Parathyroid adenoma (tissue), 2 donors: ENCODE measurements at regions not wholly inside any gene's neighbourhood (a gene's known extent, or its start where the extent isn't known, plus 50 kb on each side); places are given as distances from the start of the nearest gene placed in this dataset.

ENCODE experiments used
- H2AFZ ChIP-seq: fragments of 300-600 bp; sonication (generic); one replicate; pipeline ENCODE4 v1.7.0; 2017; ENCODE audit warnings: antibody characterized with exemption, mild to moderate bottlenecking
- H3K27ac ChIP-seq: fragments of 300-600 bp; sonication (generic); one replicate; pipeline ENCODE4 v1.7.0; 2017
- H3K27me3 ChIP-seq: fragments of 300-600 bp; sonication (generic); one replicate; pipeline ENCODE4 v1.7.0; 2017; ENCODE audit warnings: low read length; ENCODE audit not compliant: control insufficient read depth, insufficient read depth
- H3K36me3 ChIP-seq: fragments of 300-600 bp; sonication (generic); one replicate; pipeline ENCODE4 v1.7.0; 2017; ENCODE audit warnings: low read length; ENCODE audit not compliant: control insufficient read depth, insufficient read depth
- H3K4me1 ChIP-seq: fragments of 300-600 bp; sonication (generic); one replicate; pipeline ENCODE4 v1.7.0; 2017; ENCODE audit warnings: control low read depth
- H3K4me2 ChIP-seq: fragments of 300-600 bp; sonication (generic); one replicate; pipeline ENCODE4 v1.7.0; 2017; ENCODE audit warnings: low read length
- H3K4me3 ChIP-seq: fragments of 300-600 bp; sonication (generic); one replicate; pipeline ENCODE4 v1.7.0; 2017; ENCODE audit warnings: low read depth, low read length
- H3K79me2 ChIP-seq: fragments of 300-600 bp; sonication (generic); one replicate; pipeline ENCODE4 v1.7.0; 2017; ENCODE audit warnings: control low read depth
- H3K9ac ChIP-seq: fragments of 300-600 bp; sonication (generic); one replicate; pipeline ENCODE4 v1.7.0; 2017; ENCODE audit warnings: mild to moderate bottlenecking
- H3K9me3 ChIP-seq: fragments of 300-600 bp; sonication (generic); one replicate; pipeline ENCODE4 v1.7.0; 2017; ENCODE audit warnings: low read length; ENCODE audit not compliant: control insufficient read depth
- CTCF ChIP-seq: fragments of 300-600 bp; sonication (generic); IDR thresholded peaks from one replicate; pipeline ENCODE4 v1.7.0; 2017; ENCODE audit warnings: antibody characterized with exemption, mild to moderate bottlenecking
- donor health status: primary hyperparathyroidism.

GRCh38 chr10:4256971-4257370 is 472.0 kb upstream of the KLF6 start:
- Histone ChIP-seq H3K9me3 (no peaks in the 10 kb centered on the region), H3K27ac (no peak overlapping the region), H3K27me3 (no peaks in the 10 kb centered on the region), H2AFZ (no peak overlapping the region), H3K79me2 (no peaks in the 10 kb centered on the region), H3K4me2 (no peak overlapping the region), H3K4me3 (no peak overlapping the region), H3K9ac (no peak overlapping the region), H3K36me3 (no peaks in the 10 kb centered on the region), H3K4me1 (no peaks in the 10 kb centered on the region)
- no peak for TF ChIP-seq CTCF

- Histone ChIP-seq H3K9ac (no peak overlapping the region), H3K27me3 (no peaks in the 10 kb centered on the region), H3K4me1 (no peaks in the 10 kb centered on the region), H3K9me3 (no peaks in the 10 kb centered on the region), H3K4me2 (no peak overlapping the region), H3K4me3 (no peak overlapping the region), H3K36me3 (no peaks in the 10 kb centered on the region), H2AFZ (no peak overlapping the region), H3K27ac (no peak overlapping the region), H3K79me2 (no peaks in the 10 kb centered on the region)
- no peak for TF ChIP-seq CTCF
These were observed 470.7 kb upstream of the KLF6 start for GRCh38 chr10:4255751-4256150.

DNA sequence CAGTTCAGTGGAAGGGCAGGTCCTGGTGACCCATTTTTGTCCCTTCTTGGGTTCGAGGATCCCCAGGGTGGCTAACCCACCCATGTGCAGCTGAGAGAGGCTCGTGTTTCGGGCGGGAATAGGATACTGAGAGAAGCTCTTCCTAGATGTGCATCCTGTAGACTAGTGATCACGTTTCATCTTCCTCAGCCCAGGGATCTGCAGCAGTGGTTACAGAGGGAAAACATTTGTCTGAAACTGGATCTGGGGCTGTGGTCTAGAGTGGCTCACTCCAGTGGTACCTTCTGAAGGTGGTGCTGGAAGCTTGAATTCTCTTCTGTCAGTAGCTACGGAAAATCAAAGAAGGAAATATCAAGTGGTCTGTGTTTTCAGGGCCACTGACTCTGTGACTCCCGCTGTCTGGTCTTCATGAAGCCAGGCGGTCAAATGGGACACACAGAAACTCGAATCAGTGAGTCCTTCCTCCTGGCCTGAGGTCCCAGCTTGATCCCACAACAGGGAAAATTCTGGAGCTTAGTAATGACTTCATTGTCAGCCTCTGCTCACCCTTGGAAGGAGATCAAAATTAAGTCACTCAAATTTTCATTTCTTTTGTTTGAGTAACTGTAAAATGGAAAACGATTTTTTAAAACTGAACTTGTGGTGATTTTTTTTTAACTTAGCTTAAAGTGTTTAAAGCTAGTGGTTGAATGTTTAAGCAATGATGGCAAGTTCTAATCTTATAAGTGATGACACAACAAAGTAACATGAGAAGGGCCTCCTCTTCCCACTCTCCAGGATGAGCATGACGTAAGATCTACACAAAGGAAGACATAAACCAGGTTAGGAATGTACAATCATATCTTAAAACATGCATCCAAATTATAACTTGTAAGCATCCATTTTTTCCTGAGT is 469.3 kb upstream of the KLF6 start:
- Histone ChIP-seq H3K36me3 (no peaks in the 10 kb centered on the region), H3K9ac (no peak overlapping the region), H3K9me3 (no peaks in the 10 kb centered on the region), H3K4me1 (no peaks in the 10 kb centered on the region), H3K27me3 (no peaks in the 10 kb centered on the region), H3K4me2 (no peak overlapping the region), H2AFZ (no peak overlapping the region), H3K27ac (no peak overlapping the region), H3K4me3 (no peak overlapping the region), H3K79me2 (no peaks in the 10 kb centered on the region)
- TF ChIP-seq CTCF, result no peak

DNA sequence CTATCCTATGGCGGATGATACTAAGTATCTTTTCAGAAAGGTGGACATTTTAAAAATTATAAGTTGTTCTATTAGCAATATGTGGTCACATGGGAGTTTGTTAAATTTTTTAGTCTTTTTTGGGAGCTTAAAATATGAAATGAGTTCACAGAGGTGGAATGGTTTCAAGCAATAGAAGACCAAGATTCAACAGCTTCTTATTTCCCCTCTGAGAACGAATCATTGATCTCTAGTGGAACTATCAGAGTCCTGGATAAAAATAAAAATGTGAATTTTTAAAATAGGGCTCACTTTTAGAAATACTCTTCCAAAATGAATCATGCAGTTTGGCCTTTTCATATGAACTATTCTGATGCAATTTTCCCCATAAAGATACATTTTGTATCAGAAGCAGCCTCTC is 467.7 kb upstream of the KLF6 start:
- no peaks in the 10 kb centered on the region for H3K9me3 ChIP-seq
- no peak overlapping the region for H3K4me2 ChIP-seq
- H3K79me2 ChIP-seq, result no peaks in the 10 kb centered on the region
- H3K27me3 ChIP-seq, result no peaks in the 10 kb centered on the region
- H2AFZ ChIP-seq, result no peak overlapping the region
- no peak overlapping the region for H3K9ac ChIP-seq
- no peaks in the 10 kb centered on the region for H3K36me3 ChIP-seq
- no peak overlapping the region for H3K27ac ChIP-seq
- no peaks in the 10 kb centered on the region for H3K4me1 ChIP-seq
- TF ChIP-seq CTCF, result no peak
- no peak overlapping the region for H3K4me3 ChIP-seq

GRCh38 chr10:4250587-4250887 is 465.5 kb upstream of the KLF6 start:
- no peak for TF ChIP-seq CTCF
- Histone ChIP-seq H3K4me2 (no peak overlapping the region), H2AFZ (no peak overlapping the region), H3K9ac (no peak overlapping the region), H3K4me1 (no peaks in the 10 kb centered on the region), H3K27ac (no peak overlapping the region), H3K36me3 (no peaks in the 10 kb centered on the region), H3K27me3 (no peaks in the 10 kb centered on the region), H3K4me3 (no peak overlapping the region), H3K9me3 (no peaks in the 10 kb centered on the region), H3K79me2 (no peaks in the 10 kb centered on the region)
